A549 (cell line): ENCODE measurements at regions not wholly inside any gene's neighbourhood (a gene's known extent, or its start where the extent isn't known, plus 50 kb on each side); places are given as distances from the start of the nearest gene placed in this dataset.

Source experiments
- ATAC-seq, 2 experiments: fragments of 200-7000 bp in 1 of 2; fragments of >200 bp in 1 of 2; cut with Nextera tagmentation in 1 of 2; cut with Tn5 transposase in 1 of 2; 3 replicates each; pipeline versions ENCODE4 v1.8.0 to v1.9.1; 2018 to 2020; ENCODE audit warnings: mild to moderate bottlenecking in 1 of 2, moderate library complexity in 1 of 2
- CTCF ChIA-PET: fragments of 300-600 bp; sonication (Branson Sonifier 250); formaldehyde crosslinking; extraction: SDS; loops from one replicate; lab custom pipeline; 2021; ENCODE audit warnings: antibody characterized with exemption, inconsistent platforms; lab: Yijun Ruan, JAX
- POLR2A ChIA-PET: fragments of 350-600 bp; formaldehyde crosslinking; extraction: SDS; loops from one replicate; lab custom pipeline; 2021; ENCODE audit warnings: antibody characterized with exemption, inconsistent platforms; lab: Yijun Ruan, JAX
- DNase-seq, 2 experiments: peaks; one replicate each; pipeline versions ENCODE4 v3.0.0 to v3.0.0-alpha.2; 2011 to 2016; ENCODE audit warnings: low read depth in 1 of 2, low spot score in 1 of 2
- FAIRE-seq: peaks from 2 replicates; lab custom pipeline; 2011; peaks lifted over from hg19 to GRCh38; lab: Jason Lieb, UNC
- H3K27ac ChIP-seq, 2 experiments: fragments of >200 bp; sonication (Bioruptor Twin); formaldehyde crosslinking; 3 replicates each; pipeline ENCODE4 v1.5.1; 2016 to 2017
- H3K4me1 ChIP-seq: fragments of >200 bp; sonication (Bioruptor Twin); formaldehyde crosslinking; 3 replicates; pipeline ENCODE4 v1.6.1; 2016
- H3K4me2 ChIP-seq: fragments of >200 bp; sonication (Bioruptor Twin); formaldehyde crosslinking; 3 replicates; pipeline ENCODE4 v1.6.1; 2016
- H3K4me3 ChIP-seq: fragments of >200 bp; sonication (Bioruptor Twin); formaldehyde crosslinking; 3 replicates; pipeline ENCODE4 v1.5.1; 2016
- H3K9me3 ChIP-seq: fragments of >200 bp; sonication (Bioruptor Twin); formaldehyde crosslinking; 3 replicates; pipeline ENCODE4 v1.6.1; 2016
- CBX2 ChIP-seq: fragments of 200-600 bp; sonication (generic); IDR thresholded peaks from 2 replicates; pipeline ENCODE4 v1.6.1; 2016; ENCODE audit warnings: low read depth, mild to moderate bottlenecking, borderline replicate concordance
- CBX8 ChIP-seq: fragments of 200-600 bp; sonication (generic); IDR thresholded peaks from 2 replicates; pipeline ENCODE4 v1.6.1; 2016
- CHD4 ChIP-seq: fragments of 200-600 bp; sonication (generic); IDR thresholded peaks from 2 replicates; pipeline ENCODE4 v1.6.1; 2016; ENCODE audit warnings: antibody characterized with exemption, mild to moderate bottlenecking, borderline replicate concordance
- EHF ChIP-seq: fragments of 250-450 bp; sonication (Bioruptor Pico); IDR thresholded peaks from 2 replicates; pipeline ENCODE4 v1.5.0; 2020; ENCODE audit warnings: mild to moderate bottlenecking
- EHMT2 ChIP-seq: fragments of 200-600 bp; sonication (generic); IDR thresholded peaks from 2 replicates; pipeline ENCODE4 v1.6.1; 2016; ENCODE audit warnings: antibody characterized with exemption, low read depth, mild to moderate bottlenecking, moderate library complexity
- EP300 ChIP-seq, 2 experiments: fragments of >200 bp; sonication (Bioruptor Twin); formaldehyde crosslinking; IDR thresholded peaks; 2 replicates in 1 of 2; 3 replicates in 1 of 2; pipeline ENCODE4 v1.6.1; 2016 to 2017
- FOSL2 ChIP-seq, 2 experiments: fragments of 450-650 bp in 1 of 2; fragments of >200 bp in 1 of 2; sonication (Bioruptor Twin) in 1 of 2; formaldehyde crosslinking; IDR thresholded peaks; 2 replicates each; pipeline versions ENCODE4 v1.5.0 to v1.6.1; 2016 to 2020; ENCODE audit warnings: mild to moderate bottlenecking in 1 of 2, moderate library complexity in 1 of 2
- GATA3 ChIP-seq: IDR thresholded peaks from 2 replicates; pipeline ENCODE4 v1.6.1; 2012; ENCODE audit warnings: borderline replicate concordance
- JUN ChIP-seq, 2 experiments: fragments of >200 bp; sonication (Bioruptor Twin); formaldehyde crosslinking; IDR thresholded peaks; 2 replicates in 1 of 2; 3 replicates in 1 of 2; pipeline ENCODE4 v1.6.1; 2016 to 2017
- JUNB ChIP-seq: fragments of >200 bp; sonication (Bioruptor Twin); formaldehyde crosslinking; IDR thresholded peaks from 2 replicates; pipeline ENCODE4 v1.6.1; 2016
- KDM1A ChIP-seq: fragments of 200-600 bp; sonication (generic); IDR thresholded peaks from 2 replicates; pipeline ENCODE4 v1.6.1; 2016; ENCODE audit warnings: low read depth, mild to moderate bottlenecking
- KDM5A ChIP-seq: fragments of 200-600 bp; sonication (generic); IDR thresholded peaks from 2 replicates; pipeline ENCODE4 v1.6.1; 2016; ENCODE audit warnings: antibody characterized with exemption, mild to moderate bottlenecking
- MAFK ChIP-seq: fragments of 450-650 bp; IDR thresholded peaks from 2 replicates; pipeline ENCODE4 v1.6.1; 2014; ENCODE audit not compliant: partially characterized antibody
- NPAS2 ChIP-seq: fragments of 250-450 bp; sonication (Bioruptor Pico); IDR thresholded peaks from 2 replicates; pipeline ENCODE4 v1.8.0; 2022; ENCODE audit warnings: mild to moderate bottlenecking, moderate library complexity, borderline replicate concordance
- PHF8 ChIP-seq: fragments of 200-600 bp; sonication (generic); IDR thresholded peaks from 2 replicates; pipeline ENCODE4 v1.6.1; 2016; ENCODE audit warnings: low read depth, mild to moderate bottlenecking, antibody characterized with exemption, moderate library complexity, borderline replicate concordance
- RAD21 ChIP-seq, 2 experiments: fragments of >200 bp in 1 of 2; sonication (Bioruptor Twin) in 1 of 2; formaldehyde crosslinking in 1 of 2; IDR thresholded peaks in 1 of 2; conservative IDR thresholded peaks in 1 of 2; 2 replicates in 1 of 2; 3 replicates in 1 of 2; pipeline ENCODE4 v1.6.1; 2012 to 2018; ENCODE audit warnings: inconsistent platforms in 1 of 2
- SREBF2 ChIP-seq: fragments of 450-650 bp; IDR thresholded peaks from 2 replicates; pipeline ENCODE4 v1.6.1; 2014; ENCODE audit warnings: mild to moderate bottlenecking, moderate library complexity
- TFCP2L1 ChIP-seq: fragments of 250-450 bp; sonication (Bioruptor Pico); IDR thresholded peaks from 2 replicates; pipeline ENCODE4 v1.5.0; 2021; ENCODE audit warnings: mild to moderate bottlenecking
- ZSCAN20 ChIP-seq: fragments of 250-450 bp; sonication (Bioruptor Pico); IDR thresholded peaks from 2 replicates; pipeline ENCODE4 v1.8.0; 2022; ENCODE audit warnings: mild to moderate bottlenecking, moderate library complexity
- WGBS: methylation state at CpG from one replicate; pipeline ENCODE4 v1.1.6; 2017; ENCODE audit errors: missing lambda C conversion rate; 5-methylcytosine and 5-hydroxymethylcytosine counted together
- TF ChIP-seq, protein P1 (sequence below): IDR thresholded peaks from 2 replicates; pipeline ENCODE4 v1.6.1; 2012
- TF ChIP-seq, protein P2 (sequence below): fragments of 450-650 bp; IDR thresholded peaks from 2 replicates; pipeline ENCODE4 v1.6.1; 2014; ENCODE audit warnings: antibody characterized with exemption

DNA sequence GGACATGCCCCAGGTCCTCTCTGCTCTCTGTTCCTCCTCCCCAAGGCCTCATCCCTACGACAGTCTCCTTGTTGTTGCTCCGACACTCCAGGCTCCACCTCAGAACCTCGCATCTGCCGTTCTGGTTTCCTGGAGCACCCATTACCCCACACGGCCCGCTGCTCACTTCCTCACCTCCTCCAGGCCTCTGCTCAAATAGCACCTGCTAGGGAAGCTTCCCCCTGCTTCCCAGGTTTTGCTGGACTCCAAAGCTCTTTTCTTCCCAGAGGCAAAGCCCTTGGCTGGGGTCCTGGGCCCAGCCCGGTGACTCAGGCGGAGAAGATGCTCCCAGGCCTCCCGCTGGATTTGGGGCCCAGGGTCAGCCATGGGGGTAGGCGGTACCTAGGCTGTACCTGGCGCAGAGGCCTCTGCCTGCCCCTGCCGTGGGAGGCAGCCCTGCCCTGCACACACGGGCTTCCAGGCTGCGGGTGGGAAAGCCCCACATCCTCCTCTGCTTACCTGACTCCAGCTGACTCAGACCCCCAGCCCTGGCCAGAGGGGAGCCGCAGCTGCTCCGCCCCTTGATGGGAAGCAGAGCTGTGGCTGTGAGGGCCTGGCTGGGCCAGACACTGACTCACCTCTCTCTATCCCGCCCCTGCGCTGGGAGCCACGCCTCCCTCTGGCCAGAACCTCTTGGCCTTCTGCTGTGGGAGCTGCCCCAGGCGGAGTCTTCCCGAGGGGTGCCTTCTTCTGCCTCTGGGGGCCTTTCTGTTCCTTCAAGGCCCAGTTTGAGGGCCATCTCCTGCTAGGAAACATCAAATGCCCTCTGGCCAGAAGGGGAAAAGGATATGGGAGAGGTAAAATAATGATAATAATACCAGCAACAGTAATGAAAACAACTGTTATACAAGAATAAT, 130.5 kb downstream of the CEBPB start (continued):
- TF ChIP-seq, protein P1, sequence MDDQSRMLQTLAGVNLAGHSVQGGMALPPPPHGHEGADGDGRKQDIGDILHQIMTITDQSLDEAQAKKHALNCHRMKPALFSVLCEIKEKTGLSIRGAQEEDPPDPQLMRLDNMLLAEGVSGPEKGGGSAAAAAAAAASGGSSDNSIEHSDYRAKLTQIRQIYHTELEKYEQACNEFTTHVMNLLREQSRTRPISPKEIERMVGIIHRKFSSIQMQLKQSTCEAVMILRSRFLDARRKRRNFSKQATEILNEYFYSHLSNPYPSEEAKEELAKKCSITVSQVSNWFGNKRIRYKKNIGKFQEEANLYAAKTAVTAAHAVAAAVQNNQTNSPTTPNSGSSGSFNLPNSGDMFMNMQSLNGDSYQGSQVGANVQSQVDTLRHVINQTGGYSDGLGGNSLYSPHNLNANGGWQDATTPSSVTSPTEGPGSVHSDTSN = peak; percentile 40; the same call in 1 of the 2 replicates
- 0 out of 2 replicates have a peak, but pooled peaks have one; percentile 18 for TF ChIP-seq FOSL2 (IDR thresholded peaks at IDR 0.05)
- TF ChIP-seq FOSL2 (CRISPR knock-in tag; IDR thresholded peaks at IDR 0.05) = peak; percentile 91
- peak; percentile 20; the same call in 1 of the 2 replicates for TF ChIP-seq GATA3
- no peak for TF ChIP-seq CBX8
- TF ChIP-seq JUN (IDR thresholded peaks at IDR 0.05) = peak; percentile 38 to 73; a peak in 2 of 5 replicates
- TF ChIP-seq CBX2 = no peak
- TF ChIP-seq, protein P2, sequence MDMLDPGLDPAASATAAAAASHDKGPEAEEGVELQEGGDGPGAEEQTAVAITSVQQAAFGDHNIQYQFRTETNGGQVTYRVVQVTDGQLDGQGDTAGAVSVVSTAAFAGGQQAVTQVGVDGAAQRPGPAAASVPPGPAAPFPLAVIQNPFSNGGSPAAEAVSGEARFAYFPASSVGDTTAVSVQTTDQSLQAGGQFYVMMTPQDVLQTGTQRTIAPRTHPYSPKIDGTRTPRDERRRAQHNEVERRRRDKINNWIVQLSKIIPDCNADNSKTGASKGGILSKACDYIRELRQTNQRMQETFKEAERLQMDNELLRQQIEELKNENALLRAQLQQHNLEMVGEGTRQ = no peak
- TF ChIP-seq, all 56 proteins: peak for 15

DNA sequence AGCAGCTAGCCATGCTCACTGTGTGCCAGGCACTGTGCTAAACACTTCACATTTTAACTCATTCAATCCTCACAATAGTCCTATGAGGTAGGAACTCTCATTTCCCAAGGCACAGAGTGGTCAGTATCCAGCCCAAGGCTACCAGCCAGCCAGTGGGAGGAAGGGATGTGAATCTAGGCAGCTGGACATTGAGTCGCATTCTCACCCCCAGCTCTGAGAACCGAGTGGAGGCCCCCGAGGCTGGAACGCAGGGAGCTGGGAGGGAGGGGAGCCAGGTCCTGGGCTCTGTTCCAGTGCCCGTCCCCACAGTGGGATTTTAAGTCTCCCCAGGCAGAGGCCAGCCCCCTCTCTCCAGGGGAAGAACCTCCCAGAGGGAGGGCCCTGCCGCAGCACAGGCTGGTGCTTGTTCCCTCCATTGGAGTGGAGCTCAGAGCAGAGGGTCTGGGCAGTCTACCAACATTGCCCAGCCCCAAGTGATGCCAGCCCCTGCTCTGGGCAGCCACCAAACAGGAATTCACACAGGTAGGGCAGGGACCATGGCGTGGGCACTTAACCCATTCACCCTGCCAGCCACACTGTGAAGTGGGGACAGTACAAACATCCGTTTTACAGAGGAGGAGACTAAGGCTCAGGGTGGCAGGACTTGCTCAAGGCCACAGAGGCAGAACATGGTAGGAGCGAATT, 131.3 kb downstream of the CEBPB start:
- peak overlapping the region; percentile 91 for H3K4me2 ChIP-seq
- peak overlapping the region; percentile 94 to 99 for H3K27ac ChIP-seq
- DNase-seq (no peak), ATAC-seq (peak in 1 of 2 experiments; percentile 4; a peak in 3 of 6 replicates), FAIRE-seq (no peak)
- 47% methylated on average over 8 of the region's 9 CpGs for WGBS
- no peak for TF ChIP-seq PHF8
- TF ChIP-seq, protein P1 = no peak
- no peak for TF ChIP-seq TFCP2L1
- TF ChIP-seq GATA3 = no peak
- TF ChIP-seq NPAS2 (CRISPR knock-in tag) = no peak
- no peak for TF ChIP-seq EHF (CRISPR knock-in tag)
- no peak for TF ChIP-seq JUNB
- TF ChIP-seq CHD4 = no peak
- TF ChIP-seq EP300 (IDR thresholded peaks at IDR 0.05) = no peak
- TF ChIP-seq ZSCAN20 (CRISPR knock-in tag) = no peak
- 0 out of 3 replicates have a peak, but pooled peaks cover 6% of the 10 kb centered on the region for H3K9me3 ChIP-seq
- peaks cover 31% of the 10 kb centered on the region for H3K4me1 ChIP-seq
- ChIA-PET POLR2A (interaction anchor here (0.6 to 1.7 kb wide), 9 partner anchors 8 to 348 kb away, joined by 3 to 14 read pairs (median 4); no protein-coding TSS in a partner anchor), CTCF (interaction anchor here (0.8 to 2.6 kb wide), 14 partner anchors 11 to 133 kb away, joined by 3 to 22 read pairs (median 4); partner anchors contain the start of gene CEBPB)
- H3K4me3 ChIP-seq = peak overlapping the region; percentile 76; the same call in 1 of the 3 replicates

DNA sequence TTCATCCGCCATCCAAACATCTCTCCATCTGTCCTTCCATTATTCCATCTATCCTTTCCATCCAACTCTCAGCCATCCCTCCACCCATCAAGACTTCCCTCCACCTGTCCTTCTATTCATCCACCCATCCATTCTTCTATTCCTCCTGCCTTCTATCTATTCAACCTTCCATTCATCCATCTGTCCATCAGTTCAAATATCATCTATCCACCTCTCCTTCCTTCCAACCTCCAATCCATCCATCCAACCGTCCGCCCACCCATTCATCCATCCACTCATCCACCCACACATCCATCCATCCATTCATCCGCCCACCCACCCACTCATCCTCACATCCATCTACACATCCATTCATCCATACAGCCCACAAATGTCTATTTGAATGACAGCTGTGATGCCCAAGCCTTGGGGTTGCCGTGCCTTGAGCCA, 132.1 kb downstream of the CEBPB start:
- POLR2A ChIA-PET = no interaction called here
- CTCF ChIA-PET = interaction anchor here (1.3 to 2.4 kb wide), 3 partner anchors 13 to 30 kb away, joined by 3 to 22 read pairs (median 5); no protein-coding TSS in a partner anchor

More for the DNA sequence above, 132.1 kb downstream of the CEBPB start:
- Histone ChIP-seq H3K9me3 (0 out of 3 replicates have a peak, but pooled peaks cover 6% of the 10 kb centered on the region), H3K27ac (peak overlapping the region; percentile 94 to 99; a peak in 5 of 6 replicates), H3K4me1 (peaks cover 35% of the 10 kb centered on the region), H3K4me2 (no peak overlapping the region), H3K4me3 (no peak overlapping the region)
- ATAC-seq (no peak), DNase-seq (no peak), FAIRE-seq (no peak)
- TF ChIP-seq, protein P1 = no peak
- TF ChIP-seq EHMT2 (no peak), KDM1A (no peak), PHF8 (no peak), RAD21 (conservative IDR thresholded peaks at IDR 0.05 in 1 of 2, IDR thresholded peaks at IDR 0.05 in 1 of 2) (no peak), SREBF2 (no peak), NPAS2 (CRISPR knock-in tag) (no peak), KDM5A (no peak), MAFK (no peak)
- 94% methylated on average over 5 of the region's 5 CpGs for WGBS
